GM12892 (cell line): ENCODE measurements at regions not wholly inside any gene's neighbourhood (a gene's known extent, or its start where the extent isn't known, plus 50 kb on each side); places are given as distances from the start of the nearest gene placed in this dataset.

ENCODE experiments used
- POLR2A ChIP-seq: IDR thresholded peaks from 2 replicates; pipeline ENCODE4 v1.6.1; 2011; ENCODE audit warnings: low read depth, low read length, control low read depth
- POLR2AphosphoS5 ChIP-seq: IDR thresholded peaks from 2 replicates; pipeline ENCODE4 v1.6.1; 2011; ENCODE audit warnings: low read depth, low read length, control low read depth
- TAF1 ChIP-seq: IDR thresholded peaks from 2 replicates; pipeline ENCODE4 v1.6.1; 2011; ENCODE audit warnings: low read depth, mild to moderate bottlenecking, control low read depth, low read length, borderline replicate concordance

GRCh38 chr15:96559631-96560030 is 229.1 kb downstream of the NR2F2 start:
- no peak for TF ChIP-seq POLR2A
- no peak for TF ChIP-seq POLR2AphosphoS5
- TF ChIP-seq TAF1: no peak
